ENCODE measurements at regions not wholly inside any gene's neighbourhood (a gene's known extent, or its start where the extent isn't known, plus 50 kb on each side); places are given as distances from the start of the nearest gene placed in this dataset.
"Not testable (repeated sequence)": the region's sequence is repeated elsewhere in the genome, so short reads cannot be mapped to it uniquely, and the experiment has no call there.

- not testable (repeated sequence) for TF ChIP-seq CTCF, POLR2A (IDR thresholded peaks at IDR 0.05)
Observed at GRCh38 chr13:54069958-54070357, 1041.3 kb downstream of the OLFM4 start.

Measured in thyroid gland (tissue), 4 donors.